Astrocyte of the hippocampus (primary cell): ENCODE measurements at regions not wholly inside any gene's neighbourhood (a gene's known extent, or its start where the extent isn't known, plus 50 kb on each side); places are given as distances from the start of the nearest gene placed in this dataset.

Experiments
- DNase-seq: peaks from one replicate; pipeline ENCODE4 v3.0.0; 2011; ENCODE audit warnings: low read depth, low spot score

- DNase-seq = no peak
Observed at GRCh38 chr3:13209634-13209997, 136.4 kb upstream of the IQSEC1 start.

DNA sequence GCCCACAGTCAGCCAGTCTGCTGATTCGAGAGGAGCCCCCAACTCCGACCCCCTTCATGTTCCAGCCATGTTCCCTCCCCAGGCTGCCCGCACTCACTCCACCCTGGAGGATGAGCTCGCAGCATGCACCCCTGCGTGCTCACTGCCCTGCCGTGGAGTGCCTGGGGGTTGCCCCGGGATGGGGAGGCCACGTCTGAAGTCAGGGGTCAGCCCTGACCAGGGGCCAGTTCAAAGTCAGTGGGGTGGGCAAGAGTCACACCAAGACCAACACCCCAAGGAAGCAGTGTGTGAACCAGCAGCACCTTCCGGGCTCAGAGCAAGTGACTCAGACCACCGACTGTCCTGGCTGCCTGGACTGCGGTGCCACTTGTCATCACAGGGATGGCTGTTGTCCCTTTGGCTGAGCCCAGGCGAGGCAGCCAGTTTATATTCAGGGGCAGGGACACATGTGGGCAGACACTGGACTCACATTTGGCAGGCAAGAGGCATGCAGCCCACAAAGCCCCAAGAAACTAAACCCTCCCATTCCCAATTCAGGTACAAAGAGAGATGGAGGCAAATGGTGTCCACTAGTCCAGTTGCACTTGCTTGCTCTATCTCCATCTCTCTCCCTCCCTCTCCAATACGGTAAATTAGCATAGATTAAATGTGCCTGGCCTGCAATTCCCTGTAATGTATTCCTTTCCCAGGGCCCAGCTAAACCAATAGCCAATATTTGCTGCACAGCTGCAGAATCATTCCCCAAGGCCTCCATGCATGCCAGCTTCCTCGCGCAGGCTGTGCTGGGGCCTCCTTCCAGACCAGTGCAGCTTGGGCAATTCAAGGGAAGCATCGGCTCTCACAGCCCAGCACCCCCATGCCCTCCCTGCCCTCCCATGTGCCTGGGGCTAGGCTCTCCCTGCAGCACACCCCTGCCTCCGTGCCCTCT lies 135.7 kb upstream of the IQSEC1 start:
- DNase-seq = no peak

GRCh38 chr3:13207975-13208705 lies 134.9 kb upstream of the IQSEC1 start:
- DNase-seq = no peak

GRCh38 chr3:13207578-13207922 lies 134.3 kb upstream of the IQSEC1 start:
- no peak for DNase-seq

GRCh38 chr3:13206799-13207577 lies 133.8 kb upstream of the IQSEC1 start:
- DNase-seq = no peak

- DNase-seq = no peak
Observed at GRCh38 chr3:13205567-13206143, 132.4 kb upstream of the IQSEC1 start.

DNA sequence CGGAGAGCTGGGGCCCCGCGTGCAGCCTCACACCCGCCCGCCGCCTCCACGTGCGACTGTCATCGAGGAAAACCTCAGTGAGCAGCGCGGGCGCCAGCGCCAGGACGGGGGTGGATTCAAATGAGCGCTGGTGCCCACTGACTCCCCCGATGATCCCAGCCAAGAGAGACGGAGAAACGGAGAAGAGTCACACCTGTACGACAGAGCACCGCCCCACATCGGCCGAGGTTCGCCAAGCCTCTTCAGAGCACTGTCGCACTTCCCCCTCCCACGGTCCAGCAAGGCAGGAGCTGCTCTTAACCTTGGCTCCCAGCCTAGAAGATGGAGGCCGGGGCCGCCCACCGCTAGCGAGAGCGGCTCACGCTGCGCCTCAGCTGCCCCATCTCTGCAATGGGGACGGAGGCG lies 130.9 kb upstream of the IQSEC1 start:
- DNase-seq = no peak

DNA sequence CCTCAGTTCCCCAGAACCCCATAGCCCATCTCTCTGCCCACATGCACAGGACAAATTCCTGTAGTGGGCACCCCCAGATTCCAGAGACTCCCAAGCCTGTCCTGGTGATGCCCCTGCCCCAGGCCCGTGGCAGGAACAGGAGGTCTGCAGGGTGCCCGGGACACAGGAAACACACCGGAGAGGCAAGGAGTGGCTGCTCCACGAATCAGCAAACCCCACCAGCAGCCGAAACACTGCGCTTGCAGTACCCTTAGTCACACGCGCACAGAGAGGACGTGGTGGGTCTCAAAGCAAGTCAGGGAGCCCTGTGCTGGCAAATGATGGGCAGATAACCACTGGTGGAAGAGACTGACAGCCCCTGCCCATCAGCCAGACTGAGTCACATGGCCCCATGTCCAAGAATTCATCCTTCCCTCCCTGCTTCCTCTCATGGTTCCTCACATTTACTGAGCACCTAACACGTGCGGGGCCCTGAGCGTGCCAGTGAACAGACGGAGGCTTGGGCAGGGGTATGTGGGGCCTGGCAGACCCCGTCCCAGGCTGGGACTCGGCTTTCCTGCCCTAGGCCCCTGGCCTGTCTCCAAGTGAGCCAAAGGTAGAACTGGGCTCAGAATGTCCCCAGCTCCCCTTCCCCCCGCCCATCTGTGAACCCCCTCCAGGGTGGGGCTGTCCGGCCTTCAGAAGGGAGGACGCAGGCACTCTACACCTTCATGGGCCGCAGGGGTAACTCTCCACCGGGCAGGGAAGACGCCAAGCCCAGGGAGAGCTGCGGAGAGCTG lies 130.4 kb upstream of the IQSEC1 start:
- DNase-seq = no peak

GRCh38 chr3:13202744-13203397 lies 129.6 kb upstream of the IQSEC1 start:
- DNase-seq = no peak

GRCh38 chr3:13201851-13202250 lies 128.6 kb upstream of the IQSEC1 start:
- no peak for DNase-seq

GRCh38 chr3:13200946-13201345 lies 127.7 kb upstream of the IQSEC1 start:
- peak; percentile 42 for DNase-seq

GRCh38 chr3:13200465-13200864 lies 127.2 kb upstream of the IQSEC1 start:
- no peak for DNase-seq

GRCh38 chr3:13199899-13200451 lies 126.7 kb upstream of the IQSEC1 start:
- no peak for DNase-seq

- DNase-seq = no peak
Observed at GRCh38 chr3:13199006-13199776, 126.0 kb upstream of the IQSEC1 start.

- no peak for DNase-seq
Observed at GRCh38 chr3:13198264-13198879, 125.1 kb upstream of the IQSEC1 start.

- DNase-seq = no peak
Observed at GRCh38 chr3:13197795-13198194, 124.6 kb upstream of the IQSEC1 start.

DNA sequence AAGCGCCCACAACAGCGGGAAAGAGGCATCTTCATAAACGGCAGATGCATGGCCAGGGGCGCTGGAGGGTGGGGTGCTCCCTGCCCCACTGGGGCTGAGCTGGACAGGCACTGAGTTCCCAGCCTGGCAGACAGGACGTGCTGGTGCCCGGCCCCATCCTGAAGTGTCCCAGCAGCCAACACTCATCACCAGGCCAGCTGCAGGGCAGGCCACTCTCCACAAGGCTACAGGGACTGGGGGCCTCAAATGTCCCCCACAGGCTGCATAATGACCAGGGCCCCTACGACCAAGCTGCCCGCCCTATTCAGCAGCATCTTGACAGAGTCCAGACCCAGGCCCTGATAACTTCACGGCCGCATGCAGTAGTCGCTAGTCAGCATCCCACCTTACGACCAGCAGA lies 124.1 kb upstream of the IQSEC1 start:
- DNase-seq = no peak

- DNase-seq = no peak
Observed at GRCh38 chr3:13195374-13195773, 122.1 kb upstream of the IQSEC1 start.
